ENCODE measurements at regions not wholly inside any gene's neighbourhood (a gene's known extent, or its start where the extent isn't known, plus 50 kb on each side); places are given as distances from the start of the nearest gene placed in this dataset.

- intact Hi-C loops (cut with micrococcal nuclease): no loop called here
- Histone ChIP-seq H3K9me2 (ENCODE audit: insufficient read depth) (no peaks in the 10 kb centered on the region), H3K79me2 (ENCODE audit: insufficient read depth, low read length) (no peaks in the 10 kb centered on the region), H4K20me1 (ENCODE audit: insufficient read depth) (no peaks in the 10 kb centered on the region), H3K36me3 (ENCODE audit: control insufficient read depth in 1 of 2, insufficient read depth in 2 of 2, low read length in 2 of 2) (no peaks in the 10 kb centered on the region), H3K9ac (ENCODE audit: low read length) (no peak overlapping the region), H3K4me1 (ENCODE audit: control insufficient read depth in 1 of 2, insufficient read depth in 2 of 2, low read length in 2 of 2) (no peaks in the 10 kb centered on the region), H3K4me2 (ENCODE audit: low read length) (no peak overlapping the region), H3K4me3 (replicated peaks in 1 of 2; ENCODE audit: low read depth in 1 of 2, low read length in 2 of 2) (no peak overlapping the region), H3K27ac (ENCODE audit: low read depth, low read length) (no peak overlapping the region), H2AFZ (ENCODE audit: low read depth, low read length, poor library complexity, severe bottlenecking) (no peak overlapping the region), H3K9me3 (ENCODE audit: control insufficient read depth in 1 of 2, insufficient read depth in 1 of 2, low read depth in 1 of 2, low read length in 2 of 2) (no peaks in the 10 kb centered on the region), H3K27me3 (ENCODE audit: insufficient read depth, low read length) (no peaks in the 10 kb centered on the region)
- POLR2A ChIA-PET: no interaction called here
- DNase-seq (ENCODE audit: low read depth, low spot score) (no peak), ATAC-seq (no peak)
- TF ChIP-seq SP1 (IDR thresholded peaks at IDR 0.05; ENCODE audit: low read depth) (no peak), EZH2 (IDR thresholded peaks at IDR 0.05) (no peak), ELF1 (IDR thresholded peaks at IDR 0.05; ENCODE audit: borderline replicate concordance, low read depth) (no peak), EZH2phosphoT487 (IDR thresholded peaks at IDR 0.05; ENCODE audit: borderline replicate concordance) (no peak), CTCF (IDR thresholded peaks at IDR 0.05 in 2 of 3, conservative IDR thresholded peaks at IDR 0.05 in 1 of 3; ENCODE audit: borderline replicate concordance in 1 of 3, insufficient read depth in 1 of 3, low read depth in 2 of 3, low read length in 2 of 3) (no peak), TCF7L2 (IDR thresholded peaks at IDR 0.05; ENCODE audit: borderline replicate concordance, extremely low read depth, insufficient read depth, insufficient read length) (no peak), JUND (IDR thresholded peaks at IDR 0.05) (no peak), POLR2AphosphoS5 (IDR thresholded peaks at IDR 0.05; ENCODE audit: low read depth, low read length) (no peak), CEBPB (IDR thresholded peaks at IDR 0.05; ENCODE audit: low read depth) (no peak), CBX3 (IDR thresholded peaks at IDR 0.05; ENCODE audit: low read depth) (no peak), SIN3A (IDR thresholded peaks at IDR 0.05; ENCODE audit: low read depth) (no peak), REST (IDR thresholded peaks at IDR 0.05; ENCODE audit: low read depth) (no peak), SRF (IDR thresholded peaks at IDR 0.05; ENCODE audit: low read depth) (no peak), YY1 (IDR thresholded peaks at IDR 0.05; ENCODE audit: extremely low read depth, insufficient replicate concordance, low read depth, low read length) (no peak), ZFX (IDR thresholded peaks at IDR 0.05) (no peak), FOSL1 (IDR thresholded peaks at IDR 0.05; ENCODE audit: low read depth) (no peak), ZNF274 (IDR thresholded peaks at IDR 0.05; ENCODE audit: low read depth, low read length) (no peak), EGR1 (IDR thresholded peaks at IDR 0.05; ENCODE audit: low read depth) (no peak)
- TF ChIP-seq, protein P1, sequence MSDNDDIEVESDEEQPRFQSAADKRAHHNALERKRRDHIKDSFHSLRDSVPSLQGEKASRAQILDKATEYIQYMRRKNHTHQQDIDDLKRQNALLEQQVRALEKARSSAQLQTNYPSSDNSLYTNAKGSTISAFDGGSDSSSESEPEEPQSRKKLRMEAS (IDR thresholded peaks at IDR 0.05): no peak
- TF ChIP-seq, protein P2, sequence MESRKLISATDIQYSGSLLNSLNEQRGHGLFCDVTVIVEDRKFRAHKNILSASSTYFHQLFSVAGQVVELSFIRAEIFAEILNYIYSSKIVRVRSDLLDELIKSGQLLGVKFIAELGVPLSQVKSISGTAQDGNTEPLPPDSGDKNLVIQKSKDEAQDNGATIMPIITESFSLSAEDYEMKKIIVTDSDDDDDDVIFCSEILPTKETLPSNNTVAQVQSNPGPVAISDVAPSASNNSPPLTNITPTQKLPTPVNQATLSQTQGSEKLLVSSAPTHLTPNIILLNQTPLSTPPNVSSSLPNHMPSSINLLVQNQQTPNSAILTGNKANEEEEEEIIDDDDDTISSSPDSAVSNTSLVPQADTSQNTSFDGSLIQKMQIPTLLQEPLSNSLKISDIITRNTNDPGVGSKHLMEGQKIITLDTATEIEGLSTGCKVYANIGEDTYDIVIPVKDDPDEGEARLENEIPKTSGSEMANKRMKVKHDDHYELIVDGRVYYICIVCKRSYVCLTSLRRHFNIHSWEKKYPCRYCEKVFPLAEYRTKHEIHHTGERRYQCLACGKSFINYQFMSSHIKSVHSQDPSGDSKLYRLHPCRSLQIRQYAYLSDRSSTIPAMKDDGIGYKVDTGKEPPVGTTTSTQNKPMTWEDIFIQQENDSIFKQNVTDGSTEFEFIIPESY (IDR thresholded peaks at IDR 0.05; ENCODE audit: extremely low read depth, insufficient replicate concordance, low read length): no peak
- CTCF ChIA-PET: no interaction called here
- RAD21 ChIA-PET (ENCODE audit: low non-redundant PET in 1 of 2, low total read pairs in 2 of 2, uncharacterized antibody in 2 of 2, unreplicated experiment in 2 of 2): no interaction called here
- BruUV-seq (replicated peaks): no TSS peak
Observed at GRCh38 chr11:106608677-106609076, 409.6 kb downstream of the GUCY1A2 start.
